Endodermal cell (in vitro differentiated cells): ENCODE measurements at regions not wholly inside any gene's neighbourhood (a gene's known extent, or its start where the extent isn't known, plus 50 kb on each side); places are given as distances from the start of the nearest gene placed in this dataset.

Source experiments
- DNase-seq: peaks from one replicate; pipeline ENCODE4 v3.0.0-alpha.2; 2017
- H3K27ac ChIP-seq: 2 replicates; pipeline ENCODE4 v1.5.1; 2013; ENCODE audit warnings: mild to moderate bottlenecking, low read depth, low read length, moderate library complexity
- H3K27me3 ChIP-seq: 2 replicates; pipeline ENCODE4 v1.6.1; 2013; ENCODE audit warnings: mild to moderate bottlenecking, low read length, moderate library complexity; ENCODE audit not compliant: insufficient read depth, control insufficient read depth, poor library complexity, severe bottlenecking
- H3K36me3 ChIP-seq: 2 replicates; pipeline ENCODE4 v1.7.0; 2013; ENCODE audit warnings: mild to moderate bottlenecking, low read length, moderate library complexity; ENCODE audit not compliant: control insufficient read depth, insufficient read depth
- H3K4me1 ChIP-seq: one replicate; pipeline ENCODE4 v1.7.0; 2013; ENCODE audit warnings: low read length; ENCODE audit not compliant: control insufficient read depth, insufficient read depth
- H3K4me3 ChIP-seq: 2 replicates; pipeline ENCODE4 v1.5.1; 2013; ENCODE audit warnings: mild to moderate bottlenecking, low read length, moderate library complexity
- H3K9ac ChIP-seq: 2 replicates; pipeline ENCODE4 v1.6.1; 2013; ENCODE audit warnings: mild to moderate bottlenecking, low read length, moderate library complexity; ENCODE audit not compliant: poor library complexity, severe bottlenecking; ENCODE audit errors: extremely low read depth
- H3K9me3 ChIP-seq: 2 replicates; pipeline ENCODE4 v1.6.1; 2013; ENCODE audit warnings: mild to moderate bottlenecking, low read length, moderate library complexity; ENCODE audit not compliant: control insufficient read depth
- H3K27ac Mint-ChIP-seq: 2 replicates; pipeline ENCODE4 v1.8.0; 2020; ENCODE audit warnings: mixed read lengths
- H3K27me3 Mint-ChIP-seq: 2 replicates; pipeline ENCODE4 v1.8.0; 2021; ENCODE audit warnings: mild to moderate bottlenecking, mixed read lengths; ENCODE audit not compliant: insufficient read depth
- H3K36me3 Mint-ChIP-seq: 2 replicates; pipeline ENCODE4 v1.8.0; 2020; ENCODE audit warnings: low read depth, mixed read lengths
- H3K4me1 Mint-ChIP-seq: 2 replicates; pipeline ENCODE4 v1.8.0; 2020; ENCODE audit warnings: mixed read lengths
- H3K4me3 Mint-ChIP-seq: 2 replicates; pipeline ENCODE4 v1.8.0; 2020; ENCODE audit warnings: mild to moderate bottlenecking, moderate library complexity, mixed read lengths
- H3K9me3 Mint-ChIP-seq: 2 replicates; pipeline ENCODE4 v1.8.0; 2020; ENCODE audit warnings: mild to moderate bottlenecking, mixed read lengths
- WGBS, 2 experiments: methylation state at CpG; one replicate each; pipeline versions ENCODE4 v1.1.5 to v1.1.7; 2013; ENCODE audit warnings: missing lambda C conversion rate in 2 of 2, mixed read lengths in 1 of 2; ENCODE audit not compliant: insufficient coverage in 1 of 2, insufficient read length in 1 of 2; 5-methylcytosine and 5-hydroxymethylcytosine counted together
- TF ChIP-seq, protein P1 (sequence below): fragments of 200-600 bp; sonication (generic); conservative IDR thresholded peaks from 2 replicates; pipeline ENCODE4 v1.5.0; 2021; ENCODE audit warnings: antibody characterized with exemption, mild to moderate bottlenecking

- H3K27me3 ChIP-seq = no peaks in the 10 kb centered on the region
- peak; percentile 28 for DNase-seq
- no peaks in the 10 kb centered on the region for H3K4me1 ChIP-seq
- H3K4me3 Mint-ChIP-seq = no peak overlapping the region
- H3K4me3 ChIP-seq = no peak overlapping the region
- peaks cover 7% of the 10 kb centered on the region for H3K27me3 Mint-ChIP-seq
- no peak overlapping the region for H3K27ac Mint-ChIP-seq
- H3K9me3 Mint-ChIP-seq = peaks cover 7% of the 10 kb centered on the region
- H3K36me3 Mint-ChIP-seq = no peaks in the 10 kb centered on the region
- no peaks in the 10 kb centered on the region for H3K4me1 Mint-ChIP-seq
- no peaks in the 10 kb centered on the region for H3K36me3 ChIP-seq
- WGBS, 2 experiments = 91 to 93% methylated on average over 2 to 3 of the region's 3 CpGs
- H3K9ac ChIP-seq = no peak overlapping the region
- H3K27ac ChIP-seq = no peak overlapping the region
- TF ChIP-seq, protein P1, sequence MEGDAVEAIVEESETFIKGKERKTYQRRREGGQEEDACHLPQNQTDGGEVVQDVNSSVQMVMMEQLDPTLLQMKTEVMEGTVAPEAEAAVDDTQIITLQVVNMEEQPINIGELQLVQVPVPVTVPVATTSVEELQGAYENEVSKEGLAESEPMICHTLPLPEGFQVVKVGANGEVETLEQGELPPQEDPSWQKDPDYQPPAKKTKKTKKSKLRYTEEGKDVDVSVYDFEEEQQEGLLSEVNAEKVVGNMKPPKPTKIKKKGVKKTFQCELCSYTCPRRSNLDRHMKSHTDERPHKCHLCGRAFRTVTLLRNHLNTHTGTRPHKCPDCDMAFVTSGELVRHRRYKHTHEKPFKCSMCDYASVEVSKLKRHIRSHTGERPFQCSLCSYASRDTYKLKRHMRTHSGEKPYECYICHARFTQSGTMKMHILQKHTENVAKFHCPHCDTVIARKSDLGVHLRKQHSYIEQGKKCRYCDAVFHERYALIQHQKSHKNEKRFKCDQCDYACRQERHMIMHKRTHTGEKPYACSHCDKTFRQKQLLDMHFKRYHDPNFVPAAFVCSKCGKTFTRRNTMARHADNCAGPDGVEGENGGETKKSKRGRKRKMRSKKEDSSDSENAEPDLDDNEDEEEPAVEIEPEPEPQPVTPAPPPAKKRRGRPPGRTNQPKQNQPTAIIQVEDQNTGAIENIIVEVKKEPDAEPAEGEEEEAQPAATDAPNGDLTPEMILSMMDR = no peak
- H3K9me3 ChIP-seq = no peaks in the 10 kb centered on the region
These were observed 77.6 kb upstream of the RAB6C start for GRCh38 chr2:129901754-129902415.

GRCh38 chr2:129902731-129903585 lies 76.5 kb upstream of the RAB6C start:
- H3K9ac ChIP-seq = no peak overlapping the region
- DNase-seq = peak; percentile 22
- no peaks in the 10 kb centered on the region for H3K27me3 ChIP-seq
- Mint-ChIP-seq H3K27me3 (peaks cover 5% of the 10 kb centered on the region), H3K9me3 (peaks cover 7% of the 10 kb centered on the region), H3K36me3 (no peaks in the 10 kb centered on the region), H3K27ac (no peak overlapping the region), H3K4me1 (no peaks in the 10 kb centered on the region), H3K4me3 (no peak overlapping the region)
- H3K36me3 ChIP-seq = no peaks in the 10 kb centered on the region
- TF ChIP-seq, protein P1 = no peak
- H3K4me3 ChIP-seq = no peak overlapping the region
- 92% methylated on average over 11 to 20 of the region's 20 CpGs for WGBS, 2 experiments
- no peak overlapping the region for H3K27ac ChIP-seq
- no peaks in the 10 kb centered on the region for H3K4me1 ChIP-seq
- no peaks in the 10 kb centered on the region for H3K9me3 ChIP-seq

GRCh38 chr2:129903586-129904425 lies 75.7 kb upstream of the RAB6C start:
- no peak overlapping the region for H3K27ac ChIP-seq
- DNase-seq = peak; percentile 88
- no peaks in the 10 kb centered on the region for H3K27me3 ChIP-seq
- Mint-ChIP-seq H3K4me1 (no peaks in the 10 kb centered on the region), H3K4me3 (no peak overlapping the region), H3K27me3 (peaks cover 2% of the 10 kb centered on the region), H3K9me3 (peaks cover 6% of the 10 kb centered on the region), H3K36me3 (no peaks in the 10 kb centered on the region), H3K27ac (no peak overlapping the region)
- no peak overlapping the region for H3K4me3 ChIP-seq
- TF ChIP-seq, protein P1 = peak; percentile 60
- no peaks in the 10 kb centered on the region for H3K36me3 ChIP-seq
- no peaks in the 10 kb centered on the region for H3K4me1 ChIP-seq
- 88 to 91% methylated on average over 8 to 16 of the region's 17 CpGs for WGBS, 2 experiments
- H3K9me3 ChIP-seq = no peaks in the 10 kb centered on the region
- no peak overlapping the region for H3K9ac ChIP-seq
